ENCODE measurements at regions not wholly inside any gene's neighbourhood (a gene's known extent, or its start where the extent isn't known, plus 50 kb on each side); places are given as distances from the start of the nearest gene placed in this dataset.

GRCh38 chr1:80341021-80341420, 1334.5 kb upstream of the ADGRL4 start:
- H4K20me1 ChIP-seq (ENCODE audit: insufficient read depth, low read length), result no peaks in the 10 kb centered on the region
- no peaks in the 10 kb centered on the region for H3F3A ChIP-seq (ENCODE audit: insufficient read depth, low read length)
- H3K9ac ChIP-seq (ENCODE audit: low read length), result no peak overlapping the region
- H3K9me2 ChIP-seq (ENCODE audit: low read depth, low read length), result no peaks in the 10 kb centered on the region
- H3K79me2 ChIP-seq (ENCODE audit: insufficient read depth, low read length), result no peaks in the 10 kb centered on the region
- H3K4me2 ChIP-seq (ENCODE audit: low read length), result no peak overlapping the region
- no peaks in the 10 kb centered on the region for H3K36me3 ChIP-seq (ENCODE audit: insufficient read depth, low read length)
- no peak overlapping the region for H3K4me3 ChIP-seq (ENCODE audit: low read depth, low read length, poor library complexity, severe bottlenecking)
- H3K27me3 ChIP-seq (ENCODE audit: insufficient read depth, low read length), result no peaks in the 10 kb centered on the region
- H2AFZ ChIP-seq (ENCODE audit: low read length), result no peak overlapping the region
- no peaks in the 10 kb centered on the region for H3K4me1 ChIP-seq (ENCODE audit: insufficient read depth, low read length, severe bottlenecking)
- TF ChIP-seq, protein P1, sequence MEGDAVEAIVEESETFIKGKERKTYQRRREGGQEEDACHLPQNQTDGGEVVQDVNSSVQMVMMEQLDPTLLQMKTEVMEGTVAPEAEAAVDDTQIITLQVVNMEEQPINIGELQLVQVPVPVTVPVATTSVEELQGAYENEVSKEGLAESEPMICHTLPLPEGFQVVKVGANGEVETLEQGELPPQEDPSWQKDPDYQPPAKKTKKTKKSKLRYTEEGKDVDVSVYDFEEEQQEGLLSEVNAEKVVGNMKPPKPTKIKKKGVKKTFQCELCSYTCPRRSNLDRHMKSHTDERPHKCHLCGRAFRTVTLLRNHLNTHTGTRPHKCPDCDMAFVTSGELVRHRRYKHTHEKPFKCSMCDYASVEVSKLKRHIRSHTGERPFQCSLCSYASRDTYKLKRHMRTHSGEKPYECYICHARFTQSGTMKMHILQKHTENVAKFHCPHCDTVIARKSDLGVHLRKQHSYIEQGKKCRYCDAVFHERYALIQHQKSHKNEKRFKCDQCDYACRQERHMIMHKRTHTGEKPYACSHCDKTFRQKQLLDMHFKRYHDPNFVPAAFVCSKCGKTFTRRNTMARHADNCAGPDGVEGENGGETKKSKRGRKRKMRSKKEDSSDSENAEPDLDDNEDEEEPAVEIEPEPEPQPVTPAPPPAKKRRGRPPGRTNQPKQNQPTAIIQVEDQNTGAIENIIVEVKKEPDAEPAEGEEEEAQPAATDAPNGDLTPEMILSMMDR (IDR thresholded peaks at IDR 0.05; ENCODE audit: low read length), result no peak
- TF ChIP-seq EZH2 (IDR thresholded peaks at IDR 0.05; ENCODE audit: borderline replicate concordance, low read length), result no peak
- no peaks in the 10 kb centered on the region for H3K9me3 ChIP-seq (ENCODE audit: low read length)
- no peak overlapping the region for H3K27ac ChIP-seq (ENCODE audit: low read depth, low read length, poor library complexity, severe bottlenecking)

DNA sequence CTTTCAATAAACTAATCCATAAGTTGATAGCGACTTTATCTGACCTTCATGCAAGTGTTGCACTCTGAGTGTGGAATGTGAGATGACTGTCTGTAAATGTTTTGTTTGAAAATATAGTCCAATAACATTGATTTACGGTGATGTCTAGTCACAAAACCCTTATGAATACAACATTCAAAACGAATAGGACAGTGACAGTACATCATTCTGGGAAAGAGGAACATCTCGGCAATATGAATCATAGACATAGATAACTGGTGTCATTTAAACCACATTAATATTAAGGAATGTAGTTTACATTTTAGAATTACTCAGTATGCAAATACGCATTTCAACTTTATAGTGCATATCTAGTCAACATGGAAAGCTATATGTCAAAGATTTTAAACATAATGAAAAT, 1311.6 kb upstream of the ADGRL4 start:
- Histone ChIP-seq H3K36me3 (ENCODE audit: insufficient read depth, low read length) (no peaks in the 10 kb centered on the region), H3K79me2 (ENCODE audit: insufficient read depth, low read length) (no peaks in the 10 kb centered on the region), H2AFZ (ENCODE audit: low read length) (no peak overlapping the region)

GRCh38 chr1:80310703-80311245, 1304.2 kb upstream of the ADGRL4 start:
- Histone ChIP-seq H3F3A (ENCODE audit: insufficient read depth, low read length) (no peaks in the 10 kb centered on the region), H3K36me3 (ENCODE audit: insufficient read depth, low read length) (no peaks in the 10 kb centered on the region), H3K27ac (ENCODE audit: low read depth, low read length, poor library complexity, severe bottlenecking) (no peak overlapping the region), H2AFZ (ENCODE audit: low read length) (no peak overlapping the region), H3K4me2 (ENCODE audit: low read length) (no peak overlapping the region), H3K79me2 (ENCODE audit: insufficient read depth, low read length) (no peaks in the 10 kb centered on the region), H3K4me1 (ENCODE audit: insufficient read depth, low read length, severe bottlenecking) (no peaks in the 10 kb centered on the region), H3K9me2 (ENCODE audit: low read depth, low read length) (no peaks in the 10 kb centered on the region), H3K4me3 (ENCODE audit: low read depth, low read length, poor library complexity, severe bottlenecking) (no peak overlapping the region), H3K27me3 (ENCODE audit: insufficient read depth, low read length) (no peaks in the 10 kb centered on the region), H3K9ac (ENCODE audit: low read length) (no peak overlapping the region), H3K9me3 (ENCODE audit: low read length) (no peaks in the 10 kb centered on the region), H4K20me1 (ENCODE audit: insufficient read depth, low read length) (no peaks in the 10 kb centered on the region)
- TF ChIP-seq, protein P1 (IDR thresholded peaks at IDR 0.05; ENCODE audit: low read length), result no peak
- no peak for TF ChIP-seq EZH2 (IDR thresholded peaks at IDR 0.05; ENCODE audit: borderline replicate concordance, low read length)

More for the DNA sequence above, 1311.6 kb upstream of the ADGRL4 start:
- Histone ChIP-seq H3F3A (ENCODE audit: insufficient read depth, low read length) (no peaks in the 10 kb centered on the region), H3K27ac (ENCODE audit: low read depth, low read length, poor library complexity, severe bottlenecking) (no peak overlapping the region), H3K9ac (ENCODE audit: low read length) (no peak overlapping the region), H3K9me3 (ENCODE audit: low read length) (no peaks in the 10 kb centered on the region), H3K4me3 (ENCODE audit: low read depth, low read length, poor library complexity, severe bottlenecking) (no peak overlapping the region), H3K4me2 (ENCODE audit: low read length) (no peak overlapping the region), H3K27me3 (ENCODE audit: insufficient read depth, low read length) (no peaks in the 10 kb centered on the region), H3K9me2 (ENCODE audit: low read depth, low read length) (no peaks in the 10 kb centered on the region), H4K20me1 (ENCODE audit: insufficient read depth, low read length) (no peaks in the 10 kb centered on the region), H3K4me1 (ENCODE audit: insufficient read depth, low read length, severe bottlenecking) (no peaks in the 10 kb centered on the region)
- no peak for TF ChIP-seq EZH2 (IDR thresholded peaks at IDR 0.05; ENCODE audit: borderline replicate concordance, low read length)
- TF ChIP-seq, protein P1 (IDR thresholded peaks at IDR 0.05; ENCODE audit: low read length), result no peak
